ENCODE measurements at regions not wholly inside any gene's neighbourhood (a gene's known extent, or its start where the extent isn't known, plus 50 kb on each side); places are given as distances from the start of the nearest gene placed in this dataset.
"Not testable (repeated sequence)": the region's sequence is repeated elsewhere in the genome, so short reads cannot be mapped to it uniquely, and the experiment has no call there.

DNA sequence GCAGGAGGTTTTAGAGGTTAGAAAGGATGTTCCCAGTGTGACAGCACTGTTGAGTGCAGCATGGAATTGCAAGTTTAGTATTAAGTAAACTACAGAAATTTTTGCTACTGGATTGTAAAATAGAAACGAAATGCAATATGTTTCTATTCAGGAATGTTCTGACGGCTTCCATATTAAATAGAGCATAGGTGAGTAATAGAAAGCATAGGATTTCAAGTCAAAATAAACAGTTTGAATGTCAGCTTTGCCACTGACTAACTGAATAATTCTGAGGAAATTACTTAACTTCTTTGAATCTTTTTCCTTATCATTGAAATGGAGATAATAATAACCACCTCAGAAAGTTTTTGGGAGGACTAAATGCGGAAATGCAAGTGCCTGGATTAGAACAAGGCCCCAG, 331.9 kb upstream of the GK2 start:
- DNase-seq = no peak

DNA sequence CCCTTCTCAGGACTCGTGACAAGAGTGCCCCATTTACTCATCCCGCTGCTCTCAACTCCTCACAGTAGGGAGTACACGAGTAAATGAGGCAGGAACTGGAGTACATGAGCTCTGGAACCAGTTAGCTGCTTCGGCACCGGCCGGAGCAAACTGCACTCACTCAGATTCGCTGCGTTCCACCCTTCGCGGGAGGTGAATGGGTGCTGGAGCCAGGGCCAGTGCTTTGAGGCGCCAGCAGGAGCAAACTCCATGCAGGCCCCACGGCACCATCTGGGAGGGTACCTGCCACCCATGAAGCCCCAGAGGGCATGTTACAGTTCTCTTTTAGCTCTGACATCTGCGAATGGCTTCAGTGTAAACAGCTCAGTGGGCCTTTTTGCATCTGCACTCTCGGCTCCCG, 315.5 kb upstream of the GK2 start:
- DNase-seq = no peak

DNA sequence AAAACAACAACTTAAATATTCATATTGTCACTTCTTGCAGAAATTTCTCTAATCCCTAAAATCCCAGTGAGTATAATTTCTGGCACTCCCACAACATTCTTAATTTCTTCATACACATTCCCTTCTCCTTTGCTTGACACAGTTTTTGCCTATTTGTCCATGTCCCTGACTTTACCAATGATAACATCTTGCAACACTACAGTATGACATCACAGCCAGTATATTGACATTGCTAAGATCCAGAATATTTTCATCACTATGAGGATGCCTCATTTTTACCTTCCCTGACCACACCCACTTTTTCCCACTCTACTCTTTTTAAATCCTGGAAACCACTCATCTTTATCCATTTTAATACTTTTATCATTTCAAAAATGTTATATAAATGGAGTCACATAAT, 292.3 kb upstream of the GK2 start:
- no peak for DNase-seq

DNA sequence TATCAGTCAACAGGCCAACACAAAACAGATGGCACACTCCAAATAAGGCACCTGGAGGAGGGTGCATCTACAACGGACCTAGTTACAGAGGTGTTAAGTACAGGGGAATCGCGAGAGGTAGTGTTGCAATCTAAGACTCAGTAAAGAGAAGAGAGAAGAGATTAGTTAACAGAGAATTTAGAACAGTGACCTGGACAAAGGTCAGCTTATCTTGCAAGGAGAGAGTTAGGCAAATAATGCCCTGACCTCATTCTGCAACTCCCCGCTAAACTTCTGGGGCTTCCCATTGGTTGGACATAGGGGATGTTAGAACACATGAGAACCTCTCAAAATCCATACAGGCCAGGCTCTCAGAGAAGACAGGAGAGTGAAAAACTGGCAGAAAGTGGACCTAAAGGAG, 289.4 kb upstream of the GK2 start:
- DNase-seq = no peak

DNA sequence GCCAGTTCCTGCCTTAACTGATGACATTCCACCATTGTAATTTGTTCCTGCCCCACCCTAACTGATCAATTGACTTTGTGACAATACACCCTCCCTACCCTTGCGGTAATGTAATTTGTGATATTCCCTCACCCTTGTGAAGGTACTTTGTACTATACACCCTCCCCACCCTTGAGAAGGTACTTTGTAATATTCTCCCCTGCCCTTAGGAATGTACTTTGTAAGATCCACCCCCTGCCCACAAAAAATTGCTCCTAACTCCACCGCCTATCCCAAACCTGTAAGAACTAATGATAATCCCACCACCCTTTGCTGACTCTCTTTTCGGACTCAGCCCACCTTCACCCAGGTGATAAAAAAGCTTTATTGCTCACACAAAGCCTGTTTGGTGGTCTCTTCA, 288.5 kb upstream of the GK2 start:
- DNase-seq = not testable (repeated sequence)

DNA sequence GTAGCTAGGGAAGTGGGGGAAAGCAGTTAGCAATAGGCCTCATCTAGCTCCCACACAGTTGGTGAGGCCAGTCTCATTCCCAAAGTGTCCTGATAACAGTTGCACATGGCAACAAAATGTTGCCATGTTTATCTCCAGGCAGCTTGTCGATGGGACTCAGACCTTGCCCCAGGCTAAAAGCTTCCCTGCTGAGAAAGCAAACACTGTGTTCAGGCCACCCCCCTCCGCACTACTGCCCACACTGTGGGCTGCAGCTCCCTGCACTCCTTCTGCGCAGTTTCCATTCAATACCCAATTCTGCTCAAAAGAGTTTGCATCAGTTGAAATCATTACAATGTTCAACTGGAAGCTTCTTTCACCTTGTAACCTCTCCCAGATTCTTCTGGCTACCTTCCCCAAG, 287.8 kb upstream of the GK2 start:
- DNase-seq = no peak

DNA sequence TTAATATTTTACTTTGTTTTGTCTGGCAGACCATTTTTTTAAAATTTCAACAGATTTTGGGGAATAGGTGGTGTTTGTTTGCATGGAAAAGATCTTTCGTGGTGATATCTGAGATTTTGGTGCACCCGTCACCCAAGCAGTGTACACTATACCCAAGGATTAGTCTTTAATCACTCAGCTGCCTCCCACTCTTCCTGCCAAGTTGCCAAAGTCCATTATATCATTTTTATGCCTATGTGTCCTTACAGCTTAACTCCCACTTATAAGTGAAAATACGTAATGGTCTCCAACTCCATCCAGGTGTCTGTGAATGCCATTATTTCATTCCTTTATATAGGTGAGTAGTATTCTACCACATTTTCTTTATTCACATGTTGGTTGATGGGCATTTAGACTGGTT, 281.7 kb upstream of the GK2 start:
- DNase-seq = no peak

DNA sequence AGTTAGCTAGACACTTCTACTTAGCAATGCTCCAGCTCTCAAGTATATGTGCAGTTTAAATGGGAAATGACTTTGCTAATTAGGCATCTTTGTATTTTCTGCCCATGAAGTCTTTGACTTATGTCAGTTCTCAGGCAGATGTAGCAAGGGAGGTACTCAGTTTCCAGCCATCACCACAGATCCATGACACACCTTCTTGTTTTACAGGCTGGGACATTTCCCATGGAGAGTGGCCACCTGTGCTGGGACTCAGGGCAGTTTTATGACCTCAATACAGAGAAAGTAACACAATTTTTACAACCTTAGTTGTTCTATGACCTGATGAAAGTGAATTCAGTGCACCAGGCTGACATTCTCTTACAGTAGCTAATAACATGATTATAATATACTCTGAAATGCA, 280.7 kb upstream of the GK2 start:
- no peak for DNase-seq

DNA sequence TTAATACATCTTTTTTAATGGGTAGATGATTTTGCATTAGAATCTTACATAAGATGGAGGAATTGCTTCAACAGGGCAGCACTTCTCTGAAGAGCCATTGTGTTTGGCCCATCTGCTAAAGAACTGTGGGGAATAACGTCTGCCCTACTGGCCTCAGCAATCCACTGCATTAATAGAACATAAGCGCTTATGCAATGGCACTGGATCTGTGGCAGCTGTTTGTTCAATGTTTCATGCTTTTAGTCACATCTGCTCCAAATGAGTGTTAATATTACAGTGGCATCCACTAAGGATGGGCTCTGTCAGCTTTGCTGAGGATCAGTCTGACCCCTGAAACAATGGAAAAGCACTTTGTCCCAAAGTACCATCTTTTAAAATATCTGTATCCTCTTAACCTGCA, 279.0 kb upstream of the GK2 start:
- no peak for DNase-seq

DNA sequence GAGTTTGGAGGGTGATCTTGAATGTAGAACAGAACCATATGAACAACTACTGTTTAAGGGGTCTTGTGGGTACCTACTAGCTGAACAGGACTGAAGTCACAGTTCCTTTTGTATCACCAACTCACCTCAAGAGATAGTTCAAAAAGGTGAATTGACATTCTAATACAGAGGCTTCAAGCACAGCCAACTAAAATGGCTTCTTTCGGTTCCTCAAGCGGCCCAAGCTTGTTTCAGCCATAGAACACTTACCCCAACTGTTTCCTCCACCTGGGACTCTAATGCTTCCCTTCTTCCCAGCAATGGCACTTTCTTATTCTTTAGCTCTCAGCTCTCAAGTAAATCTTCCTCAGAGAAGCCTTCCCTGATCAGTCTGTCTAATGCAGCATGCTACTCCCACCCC, 277.5 kb upstream of the GK2 start:
- DNase-seq = no peak

DNA sequence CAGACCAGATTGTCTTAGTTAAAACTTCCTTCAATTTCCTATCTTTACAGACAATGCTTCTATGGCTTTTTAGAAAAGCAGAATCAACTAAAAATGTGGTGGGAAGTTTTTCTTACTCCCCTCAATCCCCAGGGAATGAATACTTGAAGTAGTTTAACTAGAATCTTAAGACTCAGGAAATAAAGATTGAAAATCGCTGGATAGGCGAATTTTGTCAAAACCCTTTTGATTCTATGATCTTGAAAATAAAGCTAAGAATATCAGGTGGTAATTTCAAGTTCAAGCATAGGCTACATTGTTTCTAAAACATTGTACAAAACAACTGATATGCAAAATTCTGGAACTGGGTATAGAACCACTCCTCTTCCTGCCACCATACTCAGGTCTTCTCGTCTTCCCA, 276.5 kb upstream of the GK2 start:
- DNase-seq = no peak

DNA sequence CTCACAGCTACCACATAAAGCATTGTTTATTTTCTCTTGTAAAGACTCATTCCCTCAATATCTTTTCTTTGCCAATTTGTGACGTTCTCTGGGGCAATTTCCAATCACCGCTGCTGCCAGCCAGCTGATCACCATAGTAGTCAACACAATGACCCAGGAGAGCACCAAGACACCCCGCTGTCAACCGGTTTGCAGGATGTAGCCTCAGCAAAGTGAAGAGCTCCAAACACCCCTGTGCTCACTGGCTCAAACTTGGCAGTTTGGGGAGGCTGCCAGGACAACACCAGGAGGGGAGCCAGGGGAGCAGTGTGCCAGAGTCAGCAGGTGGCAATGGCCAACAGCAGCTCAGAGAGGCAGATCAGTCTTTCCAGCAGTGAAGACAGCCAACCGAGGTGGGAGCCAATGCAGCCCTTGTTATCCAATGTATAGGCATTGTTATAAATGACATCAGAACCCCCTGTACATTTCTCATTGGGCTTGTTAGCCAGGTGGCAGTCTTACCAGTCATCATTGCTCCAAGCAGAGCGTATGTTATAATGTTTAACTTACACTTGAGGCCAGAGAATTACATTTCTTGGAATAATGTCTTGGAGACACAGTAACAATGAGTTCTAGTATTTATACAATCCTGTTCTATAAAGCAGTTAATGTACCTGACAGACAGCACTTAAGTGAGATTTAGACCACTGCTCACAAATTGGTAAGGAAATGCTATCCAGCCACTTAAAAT, 274.9 kb upstream of the GK2 start:
- DNase-seq = peak; percentile 79

DNA sequence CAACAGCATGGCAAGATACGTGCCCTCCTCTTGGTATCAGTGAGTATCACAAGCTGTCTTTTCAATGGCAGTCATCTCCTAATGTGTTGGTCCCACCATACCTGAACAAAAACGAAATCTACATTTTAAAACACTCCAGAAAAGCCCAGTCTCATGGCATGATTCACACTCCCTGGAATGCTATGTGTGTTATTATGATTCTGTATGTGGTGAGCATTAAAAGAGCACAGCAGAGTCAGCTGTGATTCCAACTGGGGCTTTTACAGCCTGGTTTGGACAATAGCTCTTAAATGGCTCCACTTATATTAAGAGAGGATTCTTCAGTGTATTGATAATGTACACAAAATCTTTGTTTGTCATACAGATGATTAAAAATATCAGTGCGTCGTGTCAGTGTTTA, 274.1 kb upstream of the GK2 start:
- no peak for DNase-seq

DNA sequence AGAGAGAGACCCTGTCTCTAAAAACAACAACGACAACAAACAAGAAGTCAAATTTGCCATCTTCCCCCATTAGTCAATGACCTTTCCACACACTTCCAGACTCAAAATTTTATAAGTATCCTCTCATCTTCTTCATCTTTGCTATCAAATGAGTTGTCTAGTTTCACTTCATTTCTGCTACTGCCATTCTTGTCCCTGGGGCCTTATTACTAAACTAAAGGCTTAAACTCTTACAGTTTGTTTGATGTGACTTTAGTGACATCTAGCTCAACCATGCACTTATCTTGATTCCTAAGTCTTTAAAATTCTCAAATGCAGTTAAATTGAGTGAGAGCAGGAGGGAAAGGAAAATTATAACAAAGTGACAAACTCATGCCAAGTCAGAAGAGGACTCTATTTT, 271.8 kb upstream of the GK2 start:
- DNase-seq = no peak

DNA sequence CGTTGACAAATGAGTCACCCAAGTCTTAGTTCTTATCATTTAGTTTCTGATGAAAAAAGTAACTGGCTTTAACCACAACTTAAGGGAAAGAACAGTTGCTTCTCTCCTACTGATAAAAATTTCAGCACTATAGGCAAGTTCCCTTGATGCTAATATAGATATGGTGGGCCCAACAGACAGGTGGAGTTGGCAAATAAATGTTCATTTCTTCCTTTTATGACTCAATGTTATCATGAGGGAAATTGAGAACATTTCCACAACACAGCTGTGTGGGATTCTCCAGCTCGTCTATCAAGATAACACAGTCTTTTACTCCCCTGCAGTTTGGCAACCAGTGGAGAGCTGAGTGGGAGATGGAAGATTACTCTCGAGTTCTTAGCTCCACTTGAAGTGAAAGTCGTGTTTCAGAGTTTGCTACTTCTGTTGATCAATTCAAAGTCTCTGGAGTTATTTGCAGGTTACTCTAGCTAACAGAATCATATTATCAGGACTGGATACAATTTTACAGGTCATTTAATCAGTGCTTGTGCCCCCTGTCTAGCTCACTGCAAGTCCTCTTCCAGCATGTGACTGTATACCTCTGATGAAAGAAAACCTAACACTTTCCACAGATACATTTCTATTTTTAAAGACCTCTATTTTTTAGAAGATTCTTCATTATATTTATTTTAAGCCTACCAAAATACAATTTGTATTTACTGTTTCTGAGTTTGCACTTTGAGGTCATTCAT, 270.6 kb upstream of the GK2 start:
- no peak for DNase-seq

DNA sequence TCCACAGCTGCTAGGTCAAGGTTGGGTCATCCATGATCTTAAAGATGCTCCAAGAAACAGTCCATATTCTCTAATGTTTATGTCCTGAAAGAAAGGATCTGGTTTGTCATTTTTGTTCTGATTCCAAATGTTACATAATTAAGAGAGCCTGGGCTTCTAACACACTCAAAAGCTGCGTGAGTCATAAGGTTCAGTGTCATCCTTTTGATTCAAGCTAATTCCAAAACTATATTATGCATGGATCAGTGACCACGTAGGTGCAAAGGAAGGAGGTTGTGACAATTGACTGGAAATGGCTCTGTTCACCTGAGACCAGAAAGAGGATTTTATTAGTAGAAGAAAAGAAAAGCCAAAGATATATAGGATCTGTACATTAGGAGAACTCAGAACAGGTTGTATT, 268.7 kb upstream of the GK2 start:
- no peak for DNase-seq

DNA sequence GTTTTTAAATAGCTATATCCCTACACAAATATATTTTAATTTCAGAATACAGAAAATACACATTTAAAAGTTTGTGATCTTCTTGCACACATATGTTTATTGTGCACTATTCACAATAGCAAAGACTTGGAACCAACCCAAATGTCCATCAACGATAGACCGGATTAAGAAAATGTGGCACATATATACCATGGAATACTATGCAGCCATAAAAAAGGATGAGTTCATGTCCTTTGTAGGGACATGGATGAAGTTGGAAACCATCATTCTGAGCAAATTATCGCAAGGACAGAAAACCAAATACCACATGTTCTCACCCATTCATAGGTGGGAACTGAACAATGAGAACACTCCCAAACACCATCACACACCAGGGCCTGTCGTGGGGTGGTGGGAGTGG, 266.9 kb upstream of the GK2 start:
- DNase-seq = not testable (repeated sequence)

DNA sequence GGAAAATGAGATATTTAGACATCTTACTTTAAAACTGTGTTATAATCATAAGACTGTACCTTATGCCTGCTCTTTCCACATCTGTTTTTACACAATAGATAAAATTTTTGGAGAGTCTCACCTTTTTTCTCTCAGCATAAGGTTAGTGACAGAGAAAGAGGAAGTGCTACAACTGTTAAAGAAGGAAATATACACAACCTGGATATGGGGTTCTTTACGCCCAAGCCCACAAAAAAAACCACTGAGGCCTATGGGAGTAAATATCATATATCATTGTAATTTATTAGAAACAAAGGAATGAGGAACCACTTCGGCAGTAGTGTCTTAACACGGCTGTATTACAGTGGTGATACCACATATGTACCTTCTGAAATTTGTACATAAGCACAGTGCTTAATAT, 265.9 kb upstream of the GK2 start:
- no peak for DNase-seq

DNA sequence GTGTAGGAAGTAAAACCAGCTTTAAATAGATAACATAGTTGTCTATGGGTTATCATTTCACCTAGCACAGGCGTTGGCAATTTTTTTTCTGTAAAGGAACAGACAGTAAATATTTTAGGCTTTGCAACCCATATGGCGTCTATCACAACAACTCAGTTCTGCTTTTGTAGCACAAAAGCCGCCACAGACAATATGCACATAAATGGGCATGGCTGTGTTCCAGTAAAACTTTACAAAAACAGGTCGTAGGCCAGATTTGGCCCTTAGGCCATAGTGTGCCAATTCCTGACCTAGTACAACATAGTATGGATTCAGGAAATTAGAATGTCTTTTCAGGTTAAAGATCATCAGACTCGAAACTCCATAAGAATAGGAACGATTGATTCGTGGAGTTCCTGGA, 265.3 kb upstream of the GK2 start:
- DNase-seq = no peak

DNA sequence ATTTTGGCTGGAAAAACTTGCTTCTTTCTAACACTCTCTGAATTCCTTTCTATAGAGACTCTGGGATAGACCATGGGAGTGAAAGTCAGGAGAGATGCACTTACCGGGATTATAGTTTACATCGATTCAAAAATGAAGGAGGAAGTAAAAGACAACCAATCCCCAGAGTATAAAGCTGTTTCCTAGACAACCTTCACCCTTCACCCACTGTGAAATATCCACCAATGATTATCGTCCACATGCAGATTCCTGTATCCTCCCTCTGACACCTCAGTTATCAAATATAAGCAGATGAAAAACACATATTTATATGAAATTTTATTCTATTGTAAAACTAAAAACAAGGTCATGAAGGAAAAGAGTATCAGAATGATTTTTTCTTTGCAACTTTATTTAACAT, 258.8 kb upstream of the GK2 start:
- DNase-seq = no peak

DNA sequence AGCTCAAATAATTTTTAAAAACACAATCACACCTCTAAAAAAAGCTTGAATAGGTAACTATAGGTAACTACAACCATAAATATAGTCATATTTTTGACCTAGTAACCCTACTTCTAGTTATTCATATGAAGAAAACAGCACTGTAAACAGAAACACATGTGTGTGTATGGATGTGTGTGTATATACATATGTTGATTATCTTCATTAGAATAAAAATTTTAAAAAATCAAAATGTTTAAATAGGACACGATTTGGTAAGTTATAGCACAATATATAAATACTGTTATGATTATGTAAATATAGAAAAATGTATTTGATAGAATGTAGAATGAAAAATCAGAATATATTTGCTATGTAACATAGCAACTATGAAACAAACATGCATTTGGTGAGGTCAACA, 258.1 kb upstream of the GK2 start:
- no peak for DNase-seq

DNA sequence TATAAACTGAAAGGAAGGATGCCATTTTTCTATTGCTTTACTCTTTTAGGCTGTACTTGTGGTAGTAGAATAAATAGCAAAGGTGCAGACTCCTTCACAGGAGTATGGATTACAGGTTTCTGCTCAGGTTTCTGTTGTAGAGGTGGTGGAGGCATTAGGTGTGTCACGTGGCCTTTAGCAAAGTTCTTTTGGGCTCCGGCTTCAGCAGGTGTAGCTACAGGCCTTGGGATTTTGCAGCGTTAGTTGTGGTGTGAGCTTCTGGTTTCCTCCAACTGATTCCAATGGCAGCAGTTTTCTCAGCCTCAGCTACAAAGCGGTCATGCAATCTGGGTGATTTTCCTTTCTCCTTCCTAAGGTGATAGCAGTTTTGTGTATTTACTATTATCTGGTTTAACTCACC, 255.8 kb upstream of the GK2 start:
- DNase-seq = no peak

DNA sequence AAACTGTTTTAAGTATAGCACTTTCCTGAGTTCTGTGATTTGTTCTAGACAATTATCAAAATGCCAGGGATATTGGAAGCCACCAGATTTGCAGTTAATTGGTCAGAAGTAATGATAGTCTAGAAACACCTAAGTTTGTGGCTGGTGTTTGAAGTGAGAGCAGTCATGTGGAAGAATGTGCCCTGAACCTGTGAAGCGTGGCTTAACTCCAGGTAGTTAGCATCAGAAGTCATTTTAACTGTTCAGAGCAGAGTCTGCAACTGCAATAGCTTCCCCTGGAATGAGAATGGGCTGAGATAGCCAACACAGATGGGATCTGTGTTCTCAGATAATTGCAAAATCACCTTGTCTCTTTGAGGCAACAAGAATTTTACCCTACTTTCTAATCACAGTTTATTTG, 255.1 kb upstream of the GK2 start:
- no peak for DNase-seq

DNA sequence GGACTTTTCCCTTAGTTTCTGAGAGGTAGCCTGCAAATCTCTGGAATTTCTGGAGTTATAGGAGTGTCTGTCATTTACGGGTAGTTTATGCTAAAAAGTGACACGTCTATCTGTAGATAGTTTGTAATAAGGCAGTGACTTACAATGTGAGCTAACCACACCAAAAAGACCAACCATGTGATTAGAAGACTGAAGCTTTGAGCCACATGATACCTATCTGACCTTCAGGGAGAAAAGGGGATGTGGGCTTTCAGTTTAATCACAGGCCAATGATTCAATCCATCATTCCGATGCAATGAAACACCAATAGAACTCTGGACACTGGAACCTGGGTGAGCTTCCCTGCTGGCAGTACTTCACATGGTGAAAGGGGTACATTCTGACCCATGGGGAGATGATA, 254.6 kb upstream of the GK2 start:
- DNase-seq = no peak

DNA sequence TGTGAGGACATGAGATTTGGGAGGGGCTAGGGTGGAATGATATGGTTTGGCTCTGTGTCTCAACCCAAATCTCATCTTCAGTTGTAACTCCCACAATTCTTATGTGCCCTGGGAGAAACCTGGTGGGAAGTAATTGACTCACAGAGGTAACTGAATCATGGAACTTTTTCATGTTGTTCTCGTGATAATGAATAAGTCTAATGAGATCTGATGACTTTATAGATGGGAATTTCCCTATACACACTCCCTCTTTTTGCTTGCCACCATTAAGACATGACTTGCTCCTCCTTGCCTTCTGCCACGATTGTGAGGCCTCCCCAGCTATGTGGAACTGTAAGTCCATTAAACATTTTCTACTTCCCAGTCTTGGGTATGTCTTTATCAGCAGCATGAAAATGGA, 253.2 kb upstream of the GK2 start:
- DNase-seq = no peak

All from COR-L47 (cell line).